OCI-LY7 (cell line): ENCODE measurements at regions not wholly inside any gene's neighbourhood (a gene's known extent, or its start where the extent isn't known, plus 50 kb on each side); places are given as distances from the start of the nearest gene placed in this dataset.

Experiments used
- BruUV-seq: library from RNA; stranded (reverse); fragments of 400-500 nt; replicated peaks from 2 replicates; lab custom pipeline; 2021; lab: Mats Ljungman, UMichigan
- CTCF ChIA-PET: fragments of 300-600 bp; sonication (Branson Sonifier 250); formaldehyde crosslinking; loops from one replicate; lab custom pipeline; 2022; ENCODE audit warnings: antibody characterized with exemption; ENCODE audit not compliant: unreplicated experiment; lab: Charles Lee
- POLR2A ChIA-PET: fragments of 300-600 bp; sonication (Branson Sonifier 250); formaldehyde crosslinking; loops from one replicate; lab custom pipeline; 2022; ENCODE audit warnings: antibody characterized with exemption; lab: Charles Lee
- DNase-seq: peaks from one replicate; pipeline ENCODE4 v3.0.0-alpha.2; 2015; ENCODE audit warnings: low spot score
- H2AFZ ChIP-seq: fragments of 200-600 bp; sonication (generic), shearing (Covaris generic); 2 replicates; pipeline ENCODE4 v1.6.1; 2014; ENCODE audit warnings: mild to moderate bottlenecking, antibody characterized with exemption, low read length, moderate library complexity
- H3K27ac ChIP-seq: fragments of 200-600 bp; sonication (generic); 2 replicates; pipeline ENCODE4 v1.5.1; 2014; ENCODE audit warnings: mixed run types, low read depth, mild to moderate bottlenecking, moderate library complexity, low read length, inconsistent platforms; ENCODE audit not compliant: poor library complexity, severe bottlenecking
- H3K36me3 ChIP-seq: fragments of 200-600 bp; sonication (generic); 2 replicates; pipeline ENCODE4 v1.6.1; 2014; ENCODE audit warnings: mild to moderate bottlenecking, antibody characterized with exemption, low read length, moderate library complexity, mixed read lengths; ENCODE audit not compliant: insufficient read depth
- H3K4me1 ChIP-seq: fragments of 200-600 bp; sonication (generic); 2 replicates; pipeline ENCODE4 v1.5.1; 2014; ENCODE audit warnings: mild to moderate bottlenecking, low read length; ENCODE audit not compliant: insufficient read depth, poor library complexity, severe bottlenecking
- H3K4me2 ChIP-seq: fragments of 200-600 bp; sonication (generic); 2 replicates; pipeline ENCODE4 v1.6.1; 2014; ENCODE audit warnings: mild to moderate bottlenecking, low read length
- H3K4me3 ChIP-seq: fragments of 200-600 bp; sonication (generic); 2 replicates; pipeline ENCODE4 v1.5.1; 2014; ENCODE audit warnings: mild to moderate bottlenecking, low read depth, low read length; ENCODE audit not compliant: poor library complexity, severe bottlenecking
- H3K79me2 ChIP-seq: fragments of 200-600 bp; sonication (generic); 2 replicates; pipeline ENCODE4 v1.6.1; 2016; ENCODE audit warnings: low read depth, mild to moderate bottlenecking, low read length, moderate library complexity, mixed read lengths; ENCODE audit not compliant: insufficient read depth
- H3K9me2 ChIP-seq: fragments of 200-600 bp; sonication (generic); 2 replicates; pipeline ENCODE4 v1.6.1; 2016; ENCODE audit warnings: mild to moderate bottlenecking, low read length, mixed read lengths; ENCODE audit not compliant: insufficient read depth
- H3K9me3 ChIP-seq: fragments of 200-600 bp; sonication (generic); 2 replicates; pipeline ENCODE4 v1.6.1; 2014; ENCODE audit warnings: mild to moderate bottlenecking, mixed run types, low read length, mixed read lengths
- H4K20me1 ChIP-seq: fragments of 200-600 bp; sonication (generic); 2 replicates; pipeline ENCODE4 v1.6.1; 2014; ENCODE audit warnings: mild to moderate bottlenecking, antibody characterized with exemption, low read length, moderate library complexity, mixed read lengths; ENCODE audit not compliant: insufficient read depth
- CTCF ChIP-seq: fragments of 200-600 bp; sonication (generic); conservative IDR thresholded peaks from 2 replicates; pipeline ENCODE4 v1.5.1; 2014; ENCODE audit warnings: mild to moderate bottlenecking, antibody characterized with exemption, low read length, moderate library complexity, mixed read lengths
- EZH2phosphoT487 ChIP-seq: fragments of 200-600 bp; sonication (generic); IDR thresholded peaks from 2 replicates; pipeline ENCODE4 v1.6.1; 2018; ENCODE audit warnings: low read depth, borderline replicate concordance, mild to moderate bottlenecking, mixed run types, antibody characterized with exemption, low read length, moderate library complexity, mixed read lengths
- intact Hi-C: fragments of 100-400 bp; cut with micrococcal nuclease; formaldehyde crosslinking; loops from one replicate; pipeline ENCODE4 v1.10.0; 2022; ENCODE audit not compliant: unreplicated experiment

- Histone ChIP-seq H3K4me1 (no peaks in the 10 kb centered on the region), H2AFZ (no peak overlapping the region), H3K4me2 (no peak overlapping the region), H3K36me3 (no peaks in the 10 kb centered on the region), H3K9me3 (no peaks in the 10 kb centered on the region), H3K79me2 (no peaks in the 10 kb centered on the region), H3K9me2 (no peaks in the 10 kb centered on the region), H4K20me1 (no peaks in the 10 kb centered on the region), H3K27ac (no peak overlapping the region), H3K4me3 (no peak overlapping the region)
- CTCF ChIA-PET: no interaction called here
- DNase-seq: no peak
- no TSS peak for BruUV-seq
- intact Hi-C loops: no loop called here
- POLR2A ChIA-PET: no interaction called here
- TF ChIP-seq CTCF (no peak), EZH2phosphoT487 (no peak)
Measured at GRCh38 chr4:147006229-147006628, 60.6 kb upstream of the TTC29 start.

GRCh38 chr4:147009875-147010274, 64.2 kb upstream of the TTC29 start:
- no peak for DNase-seq
- H3K4me1 ChIP-seq: no peaks in the 10 kb centered on the region
- no peak overlapping the region for H2AFZ ChIP-seq
- no peak overlapping the region for H3K27ac ChIP-seq
- POLR2A ChIA-PET: interaction anchor here (1.5 kb wide), 1 partner anchor 17 kb away, joined by 3 read pairs; no protein-coding TSS in a partner anchor
- no peaks in the 10 kb centered on the region for H3K36me3 ChIP-seq
- TF ChIP-seq CTCF (no peak), EZH2phosphoT487 (no peak)
- H3K9me2 ChIP-seq: no peaks in the 10 kb centered on the region
- BruUV-seq: no TSS peak
- intact Hi-C loops: no loop called here
- H3K4me2 ChIP-seq: no peak overlapping the region
- no peak overlapping the region for H3K4me3 ChIP-seq
- H4K20me1 ChIP-seq: no peaks in the 10 kb centered on the region
- CTCF ChIA-PET: no interaction called here
- no peaks in the 10 kb centered on the region for H3K9me3 ChIP-seq
- no peaks in the 10 kb centered on the region for H3K79me2 ChIP-seq

GRCh38 chr4:147011411-147011810, 65.7 kb upstream of the TTC29 start:
- no peaks in the 10 kb centered on the region for H3K36me3 ChIP-seq
- CTCF ChIA-PET: no interaction called here
- H3K4me2 ChIP-seq: no peak overlapping the region
- no peaks in the 10 kb centered on the region for H3K9me2 ChIP-seq
- no TSS peak for BruUV-seq
- TF ChIP-seq CTCF (no peak), EZH2phosphoT487 (no peak)
- H3K4me3 ChIP-seq: no peak overlapping the region
- POLR2A ChIA-PET: no interaction called here
- no peak overlapping the region for H3K27ac ChIP-seq
- H3K79me2 ChIP-seq: no peaks in the 10 kb centered on the region
- H2AFZ ChIP-seq: no peak overlapping the region
- no peaks in the 10 kb centered on the region for H3K9me3 ChIP-seq
- no peaks in the 10 kb centered on the region for H3K4me1 ChIP-seq
- intact Hi-C loops: no loop called here
- DNase-seq: no peak
- no peaks in the 10 kb centered on the region for H4K20me1 ChIP-seq
